ENCODE measurements at regions not wholly inside any gene's neighbourhood (a gene's known extent, or its start where the extent isn't known, plus 50 kb on each side); places are given as distances from the start of the nearest gene placed in this dataset.
"Not testable (repeated sequence)": the region's sequence is repeated elsewhere in the genome, so short reads cannot be mapped to it uniquely, and the experiment has no call there.

DNA sequence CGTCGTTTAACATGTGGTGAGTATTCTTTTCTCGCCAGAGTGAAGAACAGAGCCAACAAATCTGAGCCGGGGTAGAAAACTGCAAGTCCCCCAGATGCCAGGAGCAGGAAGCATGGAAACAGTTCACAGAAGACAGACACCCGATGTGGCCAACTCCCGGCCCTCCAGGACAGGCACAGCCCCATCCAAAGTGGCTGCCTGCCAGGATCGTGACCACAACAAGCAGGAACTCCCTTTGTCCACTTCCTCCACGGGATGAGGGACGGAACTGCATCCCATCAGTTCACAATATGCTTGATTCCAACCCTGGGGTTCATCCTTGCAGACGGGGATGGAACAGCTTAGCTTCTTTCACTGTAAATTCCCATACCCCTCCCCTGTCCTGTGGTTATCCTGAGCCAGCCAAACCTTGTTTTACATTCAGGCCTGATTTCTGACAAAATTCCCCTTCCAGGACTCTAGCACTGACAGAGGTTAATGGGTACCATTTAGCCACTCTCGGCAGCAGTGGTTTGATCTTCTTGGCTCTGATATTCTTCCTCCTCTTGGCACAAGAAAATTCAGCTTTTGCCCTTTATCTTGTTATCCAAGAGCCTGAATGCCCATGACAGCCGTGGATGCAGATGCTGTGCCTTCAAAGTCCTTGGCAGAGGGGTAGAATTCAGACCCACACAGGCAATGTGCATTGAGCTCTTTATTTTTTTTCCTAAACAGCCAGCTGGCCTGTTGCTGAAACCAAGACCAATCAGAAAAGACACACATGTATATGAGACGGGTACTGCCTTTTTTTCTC, 105.5 kb upstream of the FAM204A start:
- ATAC-seq, result peak; percentile 64 to 78
- Histone ChIP-seq H3K27me3 (ENCODE audit: control insufficient read depth, insufficient read depth) (peaks cover 3% of the 10 kb centered on the region), H3K9me3 (ENCODE audit: control insufficient read depth, low read length) (peaks cover 1% of the 10 kb centered on the region), H3K27ac (ENCODE audit: low read length) (no peak overlapping the region), H3K4me1 (ENCODE audit: control insufficient read depth, insufficient read depth, low read length) (no peaks in the 10 kb centered on the region), H3K4me3 (ENCODE audit: low read length) (no peak overlapping the region)
- 40% methylated on average over 13 of the region's 13 CpGs for WGBS
- DNase-seq, result peak; percentile 71 to 83 (median 81)
- intact Hi-C loops (cut with DNase I), result no loop called here

DNA sequence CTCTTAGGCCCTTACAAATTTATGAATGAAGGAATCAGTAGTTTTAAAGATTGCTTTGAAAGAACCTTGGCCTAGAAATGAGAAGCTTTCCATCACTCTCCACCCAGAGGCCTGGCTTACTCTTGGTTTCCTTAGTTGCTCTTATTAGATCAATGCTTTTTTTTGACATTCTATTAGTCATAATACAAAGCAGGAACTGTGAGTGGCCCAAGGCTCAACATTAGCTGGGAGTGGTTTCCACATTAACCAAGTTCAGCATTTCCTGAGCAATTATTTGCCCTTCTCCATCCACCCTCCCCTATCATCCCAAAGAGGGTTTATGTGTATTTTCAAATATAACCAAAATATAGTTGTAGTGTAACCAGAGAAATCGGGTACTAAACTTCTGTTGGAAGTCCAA, 103.4 kb upstream of the FAM204A start:
- H3K27ac ChIP-seq (ENCODE audit: low read length), result no peak overlapping the region
- no peak overlapping the region for H3K4me3 ChIP-seq (ENCODE audit: low read length)
- intact Hi-C loops (cut with DNase I), result no loop called here
- no peak for DNase-seq
- peaks cover 3% of the 10 kb centered on the region for H3K27me3 ChIP-seq (ENCODE audit: control insufficient read depth, insufficient read depth)
- no peak for ATAC-seq
- no peaks in the 10 kb centered on the region for H3K9me3 ChIP-seq (ENCODE audit: control insufficient read depth, low read length)
- 70% methylated on average over 1 of the region's 1 CpG for WGBS
- H3K4me1 ChIP-seq (ENCODE audit: control insufficient read depth, insufficient read depth, low read length), result no peaks in the 10 kb centered on the region

DNA sequence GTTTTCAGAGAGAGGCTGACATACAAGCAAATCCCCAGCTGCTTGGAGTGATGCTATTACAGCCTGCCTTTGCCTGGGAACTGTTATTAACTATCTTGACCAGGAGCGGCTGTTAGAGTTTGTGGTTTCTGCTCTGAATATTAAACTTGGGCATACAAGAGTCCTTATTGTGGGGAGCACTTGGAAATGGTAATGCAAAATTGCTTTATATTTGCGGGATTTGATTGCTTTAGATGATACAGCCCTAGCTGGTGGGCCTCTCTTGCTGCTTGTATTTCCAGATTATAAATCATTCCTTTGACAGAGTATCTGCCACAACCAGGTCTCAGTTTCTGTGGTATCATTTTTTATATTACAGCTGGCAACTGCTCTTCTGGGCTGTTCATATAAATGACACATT, 101.9 kb upstream of the FAM204A start:
- peaks cover 3% of the 10 kb centered on the region for H3K27me3 ChIP-seq (ENCODE audit: control insufficient read depth, insufficient read depth)
- WGBS, result 70% methylated on average over 2 of the region's 2 CpGs
- intact Hi-C loops (cut with DNase I), result no loop called here
- DNase-seq, result no peak
- no peaks in the 10 kb centered on the region for H3K9me3 ChIP-seq (ENCODE audit: control insufficient read depth, low read length)
- no peaks in the 10 kb centered on the region for H3K4me1 ChIP-seq (ENCODE audit: control insufficient read depth, insufficient read depth, low read length)
- H3K27ac ChIP-seq (ENCODE audit: low read length), result no peak overlapping the region
- no peak overlapping the region for H3K4me3 ChIP-seq (ENCODE audit: low read length)
- no peak for ATAC-seq

DNA sequence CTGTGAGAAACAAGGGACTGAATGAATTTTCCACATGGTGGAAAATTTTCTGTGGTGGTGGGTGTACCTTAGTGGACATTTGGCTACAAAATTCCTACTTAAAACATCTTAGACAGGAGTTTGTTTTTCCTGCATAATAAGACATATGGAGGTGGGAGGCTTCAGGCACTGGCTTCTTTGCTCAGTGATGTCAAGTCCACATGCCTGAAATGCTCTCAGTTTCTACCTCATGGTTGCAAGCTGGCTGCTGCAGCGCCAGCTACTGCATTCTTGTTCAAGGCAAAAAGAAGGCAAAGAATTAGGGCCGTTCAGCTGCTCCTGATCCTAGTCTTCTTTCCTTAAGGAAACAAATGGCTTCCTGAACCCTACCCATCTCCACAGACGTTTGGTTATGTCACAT, 99.9 kb upstream of the FAM204A start:
- Histone ChIP-seq H3K9me3 (ENCODE audit: control insufficient read depth, low read length) (no peaks in the 10 kb centered on the region), H3K4me3 (ENCODE audit: low read length) (no peak overlapping the region), H3K4me1 (ENCODE audit: control insufficient read depth, insufficient read depth, low read length) (no peaks in the 10 kb centered on the region), H3K27ac (ENCODE audit: low read length) (no peak overlapping the region), H3K27me3 (ENCODE audit: control insufficient read depth, insufficient read depth) (peaks cover 3% of the 10 kb centered on the region)
- no peak for ATAC-seq
- intact Hi-C loops (cut with DNase I), result no loop called here
- WGBS, result 65% methylated on average over 3 of the region's 3 CpGs
- no peak for DNase-seq

DNA sequence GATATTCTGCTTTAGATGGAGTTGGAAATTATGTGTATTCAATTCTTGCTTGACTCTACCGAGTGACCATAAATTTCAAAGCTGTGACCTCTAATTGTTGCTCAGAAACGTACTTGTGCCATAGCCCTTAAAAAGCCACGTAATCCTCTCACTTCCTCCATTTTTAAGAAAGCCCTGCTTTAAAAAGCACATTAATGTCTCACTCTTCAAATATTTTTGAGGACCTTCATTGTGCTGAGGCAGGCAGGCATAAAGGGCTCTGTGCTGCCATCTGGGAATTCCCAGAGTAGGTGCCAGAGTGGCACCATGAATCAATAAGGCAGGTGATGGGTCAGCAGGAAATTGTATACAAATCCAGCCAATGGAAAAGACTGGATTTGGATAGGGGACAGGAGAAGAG, 97.7 kb upstream of the FAM204A start:
- no peaks in the 10 kb centered on the region for H3K4me1 ChIP-seq (ENCODE audit: control insufficient read depth, insufficient read depth, low read length)
- H3K4me3 ChIP-seq (ENCODE audit: low read length), result no peak overlapping the region
- DNase-seq (no peak), ATAC-seq (no peak)
- no peak overlapping the region for H3K27ac ChIP-seq (ENCODE audit: low read length)
- 64% methylated on average over 3 of the region's 3 CpGs for WGBS
- no peaks in the 10 kb centered on the region for H3K27me3 ChIP-seq (ENCODE audit: control insufficient read depth, insufficient read depth)
- intact Hi-C loops (cut with DNase I), result no loop called here
- H3K9me3 ChIP-seq (ENCODE audit: control insufficient read depth, low read length), result no peaks in the 10 kb centered on the region

DNA sequence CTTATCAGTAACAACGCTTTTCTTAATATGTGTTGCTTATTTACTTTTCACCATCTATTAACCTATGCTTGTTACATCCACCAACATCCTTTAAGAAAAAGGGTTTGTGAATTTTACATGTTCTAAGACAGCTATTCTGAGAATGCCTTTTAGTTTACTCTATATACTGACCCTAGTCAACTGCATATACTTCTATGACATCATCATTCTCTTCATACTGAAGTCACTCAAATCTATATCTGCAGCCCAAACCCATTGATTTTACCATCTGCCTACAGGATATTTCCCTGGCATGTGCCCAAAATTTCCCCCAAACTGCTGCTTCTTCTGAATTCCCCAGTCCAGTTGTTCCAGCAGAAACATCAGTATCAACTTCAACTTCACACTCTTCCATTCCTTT, 94.6 kb upstream of the FAM204A start:
- 78% methylated on average over 1 of the region's 1 CpG for WGBS
- intact Hi-C loops (cut with DNase I), result no loop called here
- H3K4me3 ChIP-seq (ENCODE audit: low read length), result no peak overlapping the region
- ATAC-seq, result no peak
- H3K9me3 ChIP-seq (ENCODE audit: control insufficient read depth, low read length), result no peaks in the 10 kb centered on the region
- H3K27me3 ChIP-seq (ENCODE audit: control insufficient read depth, insufficient read depth), result no peaks in the 10 kb centered on the region
- DNase-seq, result no peak
- no peak overlapping the region for H3K27ac ChIP-seq (ENCODE audit: low read length)
- no peaks in the 10 kb centered on the region for H3K4me1 ChIP-seq (ENCODE audit: control insufficient read depth, insufficient read depth, low read length)

GRCh38 chr10:118430190-118430589, 88.1 kb upstream of the FAM204A start:
- intact Hi-C loops (cut with DNase I), result no loop called here

DNA sequence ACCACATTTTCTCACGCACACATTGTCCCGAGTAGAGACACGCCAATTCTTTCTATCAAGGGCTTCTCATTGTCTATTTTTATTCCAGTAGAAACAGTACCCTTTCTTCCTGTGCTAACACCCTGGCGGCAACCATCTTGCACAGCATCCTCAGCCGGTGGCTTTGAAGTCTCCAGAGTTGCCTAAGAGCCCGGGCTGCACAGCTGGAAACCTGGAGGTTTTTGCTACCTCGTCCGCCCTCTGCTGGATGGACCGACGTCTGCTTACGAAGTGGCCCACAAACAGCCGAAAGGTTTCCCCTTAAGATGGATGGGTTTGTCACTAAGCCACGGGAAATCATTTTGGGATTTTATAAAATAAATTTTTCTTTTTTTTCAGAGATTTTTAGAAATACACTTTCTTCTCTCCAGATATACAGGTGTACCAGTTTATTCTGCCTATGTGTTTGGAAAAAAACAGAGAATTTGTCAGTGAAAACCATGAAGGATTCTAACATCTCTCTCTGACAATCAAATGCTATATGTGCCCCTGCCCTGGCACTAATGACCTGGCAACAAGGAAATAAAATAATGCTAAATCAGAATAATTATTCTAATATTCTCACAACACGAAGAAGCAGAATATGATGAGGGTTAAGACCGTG, 81.8 kb upstream of the FAM204A start:
- WGBS, result 16% methylated on average over 15 of the region's 15 CpGs
- no peak overlapping the region for H3K4me3 ChIP-seq (ENCODE audit: low read length)
- ATAC-seq (peak; percentile 96 to 99), DNase-seq (peak; percentile 91 to 96 (median 91))
- no peak overlapping the region for H3K27ac ChIP-seq (ENCODE audit: low read length)
- H3K9me3 ChIP-seq (ENCODE audit: control insufficient read depth, low read length), result no peaks in the 10 kb centered on the region
- H3K27me3 ChIP-seq (ENCODE audit: control insufficient read depth, insufficient read depth), result peaks cover 2% of the 10 kb centered on the region
- no peaks in the 10 kb centered on the region for H3K4me1 ChIP-seq (ENCODE audit: control insufficient read depth, insufficient read depth, low read length)
- intact Hi-C loops (cut with DNase I), result loop anchor here in 1 of 4 donors (10.0 kb wide), 1 partner anchor 929 kb away; no protein-coding TSS in a partner anchor

More at GRCh38 chr10:118430190-118430589, 88.1 kb upstream of the FAM204A start:
- Histone ChIP-seq H3K4me1 (ENCODE audit: control insufficient read depth, insufficient read depth, low read length) (no peaks in the 10 kb centered on the region), H3K9me3 (ENCODE audit: control insufficient read depth, low read length) (no peaks in the 10 kb centered on the region), H3K27ac (ENCODE audit: low read length) (no peak overlapping the region), H3K27me3 (ENCODE audit: control insufficient read depth, insufficient read depth) (no peaks in the 10 kb centered on the region), H3K4me3 (ENCODE audit: low read length) (no peak overlapping the region)
- 81% methylated on average over 6 of the region's 6 CpGs for WGBS
- DNase-seq (no peak), ATAC-seq (no peak)

- Histone ChIP-seq H3K27me3 (ENCODE audit: control insufficient read depth, insufficient read depth) (peaks cover 2% of the 10 kb centered on the region), H3K9me3 (ENCODE audit: control insufficient read depth, low read length) (no peaks in the 10 kb centered on the region), H3K4me1 (ENCODE audit: control insufficient read depth, insufficient read depth, low read length) (no peaks in the 10 kb centered on the region), H3K4me3 (ENCODE audit: low read length) (no peak overlapping the region), H3K27ac (ENCODE audit: low read length) (no peak overlapping the region)
- DNase-seq, result no peak
- ATAC-seq, result no peak
- intact Hi-C loops (cut with DNase I), result loop anchor here in 1 of 4 donors (10.0 kb wide), 1 partner anchor 927 kb away; no protein-coding TSS in a partner anchor
- WGBS, result 80% methylated on average over 7 of the region's 7 CpGs
Observed at GRCh38 chr10:118422241-118422640, 80.1 kb upstream of the FAM204A start.

- H3K4me1 ChIP-seq (ENCODE audit: control insufficient read depth, insufficient read depth, low read length); H3K4me3 ChIP-seq (ENCODE audit: low read length); H3K27me3 ChIP-seq (ENCODE audit: control insufficient read depth, insufficient read depth); H3K27ac ChIP-seq (ENCODE audit: low read length); H3K9me3 ChIP-seq (ENCODE audit: control insufficient read depth, low read length); ATAC-seq; DNase-seq: not testable (repeated sequence)
- 89% methylated on average over 2 of the region's 2 CpGs for WGBS
- intact Hi-C loops (cut with DNase I), result loop anchor here in 1 of 4 donors (10.0 kb wide), 1 partner anchor 925 kb away; no protein-coding TSS in a partner anchor
Observed at GRCh38 chr10:118420049-118420448, 77.9 kb upstream of the FAM204A start.

- DNase-seq (peak in 2 of 3 donors; percentile 32 to 59), ATAC-seq (peak; percentile 96)
- Histone ChIP-seq H3K27me3 (ENCODE audit: control insufficient read depth, insufficient read depth) (no peaks in the 10 kb centered on the region), H3K27ac (ENCODE audit: low read length) (no peak overlapping the region), H3K4me1 (ENCODE audit: control insufficient read depth, insufficient read depth, low read length) (no peaks in the 10 kb centered on the region), H3K4me3 (ENCODE audit: low read length) (no peak overlapping the region), H3K9me3 (ENCODE audit: control insufficient read depth, low read length) (no peaks in the 10 kb centered on the region)
- intact Hi-C loops (cut with DNase I), result no loop called here
- WGBS, result 35% methylated on average over 8 of the region's 8 CpGs
Observed at GRCh38 chr10:118412932-118413331, 70.8 kb upstream of the FAM204A start.

Measured in right cardiac atrium (tissue), 5 donors.